H1 (cell line): ENCODE measurements at regions not wholly inside any gene's neighbourhood (a gene's known extent, or its start where the extent isn't known, plus 50 kb on each side); places are given as distances from the start of the nearest gene placed in this dataset.

Experiments used
- CTCF ChIA-PET: fragments of 300-600 bp; sonication (Branson Sonifier 250); formaldehyde crosslinking; loops from one replicate; lab custom pipeline; 2021; ENCODE audit not compliant: partially characterized antibody; lab: Charles Lee
- POLR2A ChIA-PET: fragments of 300-600 bp; sonication (Branson Sonifier 250); formaldehyde crosslinking; loops from one replicate; lab custom pipeline; 2021; ENCODE audit warnings: inconsistent platforms; ENCODE audit not compliant: partially characterized antibody; lab: Charles Lee
- DNase-seq, 2 experiments: peaks; one replicate each; pipeline versions ENCODE4 v3.0.0 to v3.0.0-alpha.2; 2010 to 2022; ENCODE audit warnings: low spot score in 2 of 2, low read depth in 1 of 2, mixed read lengths in 1 of 2
- FAIRE-seq: peaks from 2 replicates; lab custom pipeline; 2011; peaks lifted over from hg19 to GRCh38; lab: Jason Lieb, UNC
- H2AFZ ChIP-seq: 2 replicates; pipeline ENCODE4 v1.8.1; 2012; ENCODE audit warnings: low read length, inconsistent platforms
- H2AK5ac ChIP-seq: 2 replicates; pipeline ENCODE4 v1.6.1; 2013; ENCODE audit warnings: low read depth, low read length
- H2BK120ac ChIP-seq: replicated peaks from 2 replicates; pipeline ENCODE3; 2013; ENCODE audit warnings: low read depth, low read length, inconsistent platforms
- H2BK12ac ChIP-seq: 2 replicates; pipeline ENCODE4 v1.6.1; 2013; ENCODE audit warnings: low read depth, low read length
- H2BK15ac ChIP-seq: 2 replicates; pipeline ENCODE4 v1.6.1; 2013; ENCODE audit warnings: low read length
- H2BK20ac ChIP-seq: 2 replicates; pipeline ENCODE4 v1.6.1; 2013; ENCODE audit warnings: low read length
- H2BK5ac ChIP-seq: 2 replicates; pipeline ENCODE4 v1.6.1; 2013; ENCODE audit warnings: low read depth, low read length
- H3K14ac ChIP-seq: 2 replicates; pipeline ENCODE4 v1.6.1; 2013; ENCODE audit warnings: inconsistent platforms; ENCODE audit not compliant: insufficient read length
- H3K18ac ChIP-seq: 2 replicates; pipeline ENCODE4 v1.6.1; 2013; ENCODE audit warnings: low read length; ENCODE audit errors: extremely low read depth
- H3K23ac ChIP-seq: 2 replicates; pipeline ENCODE4 v1.6.1; 2013; ENCODE audit warnings: inconsistent platforms; ENCODE audit not compliant: insufficient read length
- H3K23me2 ChIP-seq: 2 replicates; pipeline ENCODE4 v1.6.1; 2013; ENCODE audit warnings: low read depth, low read length
- H3K27ac ChIP-seq: 2 replicates; pipeline ENCODE4 v1.6.1; 2011; ENCODE audit warnings: low read depth, low read length, inconsistent platforms
- H3K27me3 ChIP-seq, 4 experiments: replicated peaks in 1 of 4; 1 replicate in 1 of 4; 2 replicates in 3 of 4; pipeline versions ENCODE4 v1.6.1 to v1.8.1; 2011 to 2013; ENCODE audit warnings: low read length in 3 of 4, mild to moderate bottlenecking in 3 of 4, inconsistent platforms in 2 of 4, mixed read lengths in 2 of 4, moderate library complexity in 1 of 4; ENCODE audit not compliant: control insufficient read depth in 3 of 4, insufficient read depth in 3 of 4; ENCODE audit errors: extremely low read depth in 1 of 4
- H3K36me3 ChIP-seq, 4 experiments: 2 replicates each; pipeline versions ENCODE4 v1.6.1 to v1.8.1; 2011 to 2013; ENCODE audit warnings: mild to moderate bottlenecking in 4 of 4, low read length in 3 of 4, moderate library complexity in 2 of 4, control low read depth in 1 of 4, inconsistent platforms in 1 of 4; ENCODE audit not compliant: insufficient read depth in 4 of 4, control insufficient read depth in 2 of 4
- H3K4ac ChIP-seq: replicated peaks from 2 replicates; pipeline ENCODE3; 2013; ENCODE audit warnings: low read length, low read depth, mixed read lengths, inconsistent platforms; ENCODE audit not compliant: insufficient read length
- H3K4me1 ChIP-seq, 4 experiments: replicated peaks in 1 of 4; 1 replicate in 1 of 4; 2 replicates in 3 of 4; pipeline versions ENCODE4 v1.6.1 to v1.8.1; 2011 to 2013; ENCODE audit warnings: low read length in 3 of 4, inconsistent platforms in 2 of 4, mixed read lengths in 1 of 4; ENCODE audit not compliant: insufficient read depth in 4 of 4, control insufficient read depth in 3 of 4
- H3K4me2 ChIP-seq, 2 experiments: 2 replicates each; pipeline versions ENCODE4 v1.6.1 to v1.8.1; 2011 to 2013; ENCODE audit warnings: low read depth in 2 of 2, low read length in 2 of 2, control low read depth in 1 of 2, inconsistent platforms in 1 of 2, mild to moderate bottlenecking in 1 of 2; ENCODE audit not compliant: insufficient read depth in 1 of 2
- H3K4me3 ChIP-seq, 4 experiments: fragments of 200-600, 300-600 bp in 1 of 4; sonication (generic), shearing (Covaris generic), sonication (Bioruptor Twin) in 1 of 4; 2 replicates each; pipeline versions ENCODE4 v1.5.1 to v1.8.1; 2011 to 2016; ENCODE audit warnings: low read length in 4 of 4, low read depth in 3 of 4, control low read depth in 2 of 4, inconsistent platforms in 2 of 4, mild to moderate bottlenecking in 2 of 4, mixed read lengths in 1 of 4, moderate library complexity in 1 of 4; ENCODE audit not compliant: insufficient read depth in 2 of 4; ENCODE audit errors: extremely low read depth in 1 of 4
- H3K56ac ChIP-seq: replicated peaks from 2 replicates; pipeline ENCODE3; 2013; ENCODE audit warnings: low read depth, mild to moderate bottlenecking, mixed read lengths, low read length, inconsistent platforms; ENCODE audit not compliant: insufficient read length
- H3K79me1 ChIP-seq: 2 replicates; pipeline ENCODE4 v1.6.1; 2013; ENCODE audit warnings: low read depth, low read length, control low read depth
- H3K79me2 ChIP-seq, 2 experiments: 2 replicates each; pipeline versions ENCODE4 v1.6.1 to v1.8.1; 2012 to 2013; ENCODE audit warnings: low read length in 2 of 2, mild to moderate bottlenecking in 2 of 2, inconsistent platforms in 1 of 2; ENCODE audit not compliant: insufficient read depth in 2 of 2, control insufficient read depth in 1 of 2
- H3K9ac ChIP-seq, 4 experiments: replicated peaks in 1 of 4; 1 replicate in 1 of 4; 2 replicates in 3 of 4; pipeline versions ENCODE4 v1.6.1 to v1.8.1; 2011 to 2013; ENCODE audit warnings: low read depth in 3 of 4, low read length in 3 of 4, control low read depth in 2 of 4, mild to moderate bottlenecking in 2 of 4, moderate library complexity in 2 of 4, inconsistent platforms in 1 of 4; ENCODE audit errors: extremely low read depth in 1 of 4
- H3K9me3 ChIP-seq, 2 experiments: 2 replicates each; pipeline versions ENCODE4 v1.6.1 to v1.8.1; 2012 to 2013; ENCODE audit warnings: mild to moderate bottlenecking in 2 of 2, moderate library complexity in 2 of 2, control low read depth in 1 of 2, inconsistent platforms in 1 of 2, low read depth in 1 of 2, low read length in 1 of 2, mixed read lengths in 1 of 2; ENCODE audit not compliant: insufficient read depth in 2 of 2
- H4K20me1 ChIP-seq, 2 experiments: replicated peaks in 1 of 2; 2 replicates each; pipeline versions ENCODE3 to v1.8.1; 2011 to 2013; ENCODE audit warnings: inconsistent platforms in 2 of 2, low read length in 2 of 2, mild to moderate bottlenecking in 1 of 2; ENCODE audit not compliant: insufficient read depth in 2 of 2, control insufficient read depth in 1 of 2
- H4K5ac ChIP-seq: 2 replicates; pipeline ENCODE4 v1.6.1; 2013; ENCODE audit warnings: low read length, low read depth, mixed read lengths, inconsistent platforms; ENCODE audit not compliant: insufficient read length
- H4K8ac ChIP-seq: 2 replicates; pipeline ENCODE4 v1.8.0; 2013; ENCODE audit warnings: mild to moderate bottlenecking, moderate library complexity, low read length, inconsistent platforms; ENCODE audit not compliant: insufficient read depth; ENCODE audit errors: extremely low read depth
- H4K91ac ChIP-seq: replicated peaks from 2 replicates; pipeline ENCODE3; 2013; ENCODE audit warnings: low read length, mixed read lengths, inconsistent platforms; ENCODE audit not compliant: insufficient read length
- CHD2 ChIP-seq: IDR thresholded peaks from 2 replicates; pipeline ENCODE4 v1.6.1; 2012; ENCODE audit warnings: low read length, improper control_type of control experiment
- CREB1 ChIP-seq: IDR thresholded peaks from 2 replicates; pipeline ENCODE4 v1.6.1; 2012; ENCODE audit warnings: inconsistent platforms
- E2F6 ChIP-seq: IDR thresholded peaks from 2 replicates; pipeline ENCODE4 v1.6.1; 2012; ENCODE audit warnings: inconsistent platforms
- JUND ChIP-seq: IDR thresholded peaks from 2 replicates; pipeline ENCODE4 v1.6.1; 2011; ENCODE audit warnings: mild to moderate bottlenecking, improper control_type of control experiment, low read length
- RFX5 ChIP-seq: IDR thresholded peaks from 2 replicates; pipeline ENCODE4 v1.6.1; 2011; ENCODE audit warnings: low read depth, low read length, improper control_type of control experiment, borderline replicate concordance
- SUZ12 ChIP-seq: fragments of 200-600 bp; sonication (generic); IDR thresholded peaks from 2 replicates; pipeline ENCODE4 v1.6.1; 2012; ENCODE audit warnings: mild to moderate bottlenecking, inconsistent platforms, low read length, moderate library complexity, mixed read lengths

- no peak for TF ChIP-seq CREB1
- no peak for TF ChIP-seq SUZ12
- TF ChIP-seq, all 59 proteins: peak for 0
Observed at GRCh38 chr2:138223319-138223718, 259.0 kb downstream of the HNMT start (continued).

GRCh38 chr2:138227195-138227594 is 262.9 kb downstream of the HNMT start:
- Histone ChIP-seq H3K23me2 (no peaks in the 10 kb centered on the region), H2BK20ac (no peak overlapping the region), H3K27me3 (no peaks in the 10 kb centered on the region), H3K23ac (no peak overlapping the region), H4K91ac (no peak overlapping the region), H3K4ac (no peak overlapping the region), H3K4me2 (no peak overlapping the region), H3K4me1 (no peaks in the 10 kb centered on the region; a peak in 1 of 7 replicates), H3K9me3 (no peaks in the 10 kb centered on the region), H3K4me3 (no peak overlapping the region), H3K9ac (no peak overlapping the region), H2AFZ (no peak overlapping the region), H3K14ac (no peak overlapping the region), H2BK120ac (no peak overlapping the region), H2BK15ac (no peak overlapping the region), H3K27ac (no peak overlapping the region), H3K36me3 (no peaks in the 10 kb centered on the region), H2BK5ac (no peak overlapping the region), H3K79me1 (no peaks in the 10 kb centered on the region), H2AK5ac (no peak overlapping the region), H4K20me1 (no peaks in the 10 kb centered on the region), H3K18ac (no peak overlapping the region), H4K5ac (no peak overlapping the region), H3K56ac (no peak overlapping the region), H3K79me2 (no peaks in the 10 kb centered on the region), H4K8ac (no peak overlapping the region), H2BK12ac (no peak overlapping the region)
- DNase-seq (no peak), FAIRE-seq (no peak)
- POLR2A ChIA-PET = no interaction called here
- CTCF ChIA-PET = interaction anchor here (1.0 kb wide), 1 partner anchor 25 kb away, joined by 3 read pairs; no protein-coding TSS in a partner anchor
- no peak for TF ChIP-seq JUND
- TF ChIP-seq CHD2 = no peak
- TF ChIP-seq E2F6 = no peak
- no peak for TF ChIP-seq RFX5
